CD4-positive, alpha-beta T cell treated with Interleukin-10 for 1 hour (primary cell): ENCODE measurements at regions not wholly inside any gene's neighbourhood (a gene's known extent, or its start where the extent isn't known, plus 50 kb on each side); places are given as distances from the start of the nearest gene placed in this dataset.
"Not testable (repeated sequence)": the region's sequence is repeated elsewhere in the genome, so short reads cannot be mapped to it uniquely, and the experiment has no call there.

Experiments
- DNase-seq: peaks from one replicate; pipeline ENCODE4 v3.0.0-alpha.2; 2020

- no peak for DNase-seq
Observed at GRCh38 chr3:177889652-177890358, 646.4 kb upstream of the KCNMB2 start.

- no peak for DNase-seq
Observed at GRCh38 chr3:177890359-177890683, 645.9 kb upstream of the KCNMB2 start.

GRCh38 chr3:177891569-177891968 lies 644.7 kb upstream of the KCNMB2 start:
- DNase-seq = not testable (repeated sequence)

GRCh38 chr3:177893331-177893730 lies 642.9 kb upstream of the KCNMB2 start:
- no peak for DNase-seq

- no peak for DNase-seq
Observed at GRCh38 chr3:177894081-177894728, 642.0 kb upstream of the KCNMB2 start.

- no peak for DNase-seq
Observed at GRCh38 chr3:177898185-177898584, 638.1 kb upstream of the KCNMB2 start.

- DNase-seq = no peak
Observed at GRCh38 chr3:177899275-177900067, 636.8 kb upstream of the KCNMB2 start.

GRCh38 chr3:177902876-177903275 lies 633.4 kb upstream of the KCNMB2 start:
- no peak for DNase-seq

- no peak for DNase-seq
Observed at GRCh38 chr3:177904621-177905020, 631.6 kb upstream of the KCNMB2 start.

GRCh38 chr3:177905173-177906125 lies 630.8 kb upstream of the KCNMB2 start:
- DNase-seq = no peak

GRCh38 chr3:177906126-177906511 lies 630.1 kb upstream of the KCNMB2 start:
- DNase-seq = no peak

GRCh38 chr3:177906578-177907229 lies 629.5 kb upstream of the KCNMB2 start:
- DNase-seq = no peak

GRCh38 chr3:177909530-177909929 lies 626.7 kb upstream of the KCNMB2 start:
- not testable (repeated sequence) for DNase-seq

GRCh38 chr3:177914224-177914623 lies 622.0 kb upstream of the KCNMB2 start:
- no peak for DNase-seq

- no peak for DNase-seq
Observed at GRCh38 chr3:177916461-177916860, 619.8 kb upstream of the KCNMB2 start.

GRCh38 chr3:177917234-177917861 lies 618.9 kb upstream of the KCNMB2 start:
- DNase-seq = no peak

- no peak for DNase-seq
Observed at GRCh38 chr3:177921153-177921552, 615.1 kb upstream of the KCNMB2 start.

- no peak for DNase-seq
Observed at GRCh38 chr3:177924261-177924660, 612.0 kb upstream of the KCNMB2 start.

- no peak for DNase-seq
Observed at GRCh38 chr3:177928172-177928873, 607.9 kb upstream of the KCNMB2 start.

GRCh38 chr3:177929310-177929709 lies 606.9 kb upstream of the KCNMB2 start:
- DNase-seq = no peak

- no peak for DNase-seq
Observed at GRCh38 chr3:177930771-177931170, 605.5 kb upstream of the KCNMB2 start.
